NCI-H2171 (cell line): ENCODE measurements at regions not wholly inside any gene's neighbourhood (a gene's known extent, or its start where the extent isn't known, plus 50 kb on each side); places are given as distances from the start of the nearest gene placed in this dataset.
A peak's percentile ranks its signal among the peaks of the same experiment; 100 is the strongest.
"Not testable (repeated sequence)": the region's sequence is repeated elsewhere in the genome, so short reads cannot be mapped to it uniquely, and the experiment has no call there.

Experiments used
- DNase-seq: peaks from one replicate; lab custom pipeline; 2025; lab: John Stamatoyannopoulos, UW

- DNase-seq, result no peak
Observed at GRCh38 chr20:47406849-47407682, 50.6 kb upstream of the ZMYND8 start.

DNA sequence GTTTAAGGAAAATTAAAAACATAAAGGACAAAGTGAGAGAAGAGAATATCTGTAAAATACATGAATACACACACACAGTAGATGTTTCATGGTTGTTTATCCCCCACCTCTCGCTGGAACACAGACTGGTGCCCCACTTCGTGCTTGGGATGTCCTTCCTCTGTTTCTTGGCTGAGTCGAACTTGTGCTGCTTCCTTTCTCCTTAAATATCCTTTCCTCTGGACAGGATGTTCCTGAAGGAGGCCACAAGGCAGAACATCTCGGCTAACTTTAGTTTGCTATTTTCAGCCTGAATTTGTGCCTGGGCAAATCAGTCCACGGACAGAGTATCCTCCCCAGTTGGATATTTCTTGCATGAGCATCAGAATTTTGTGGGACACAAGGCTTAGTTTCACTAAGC, 54.7 kb upstream of the ZMYND8 start:
- no peak for DNase-seq

DNA sequence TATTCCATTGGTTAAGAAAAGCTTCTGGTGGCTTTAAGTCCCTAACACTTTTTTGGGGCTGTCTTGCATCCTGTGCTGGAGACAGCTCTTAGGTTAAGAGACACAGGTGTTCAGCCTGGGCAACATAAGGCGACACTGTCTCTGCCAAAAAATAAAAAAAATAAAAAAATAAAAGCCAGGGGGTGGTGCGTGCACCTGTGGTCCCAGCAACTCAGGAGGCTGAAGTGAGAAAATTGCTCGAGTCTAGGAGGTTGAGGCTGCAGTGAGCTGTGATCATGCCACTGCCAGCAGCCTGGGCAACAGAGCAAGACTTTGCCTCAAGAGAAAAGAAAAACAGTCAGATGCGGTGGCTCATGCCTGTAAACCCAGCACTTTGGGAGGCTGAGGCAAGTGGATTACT, 55.6 kb upstream of the ZMYND8 start:
- DNase-seq, result peak; percentile 79

DNA sequence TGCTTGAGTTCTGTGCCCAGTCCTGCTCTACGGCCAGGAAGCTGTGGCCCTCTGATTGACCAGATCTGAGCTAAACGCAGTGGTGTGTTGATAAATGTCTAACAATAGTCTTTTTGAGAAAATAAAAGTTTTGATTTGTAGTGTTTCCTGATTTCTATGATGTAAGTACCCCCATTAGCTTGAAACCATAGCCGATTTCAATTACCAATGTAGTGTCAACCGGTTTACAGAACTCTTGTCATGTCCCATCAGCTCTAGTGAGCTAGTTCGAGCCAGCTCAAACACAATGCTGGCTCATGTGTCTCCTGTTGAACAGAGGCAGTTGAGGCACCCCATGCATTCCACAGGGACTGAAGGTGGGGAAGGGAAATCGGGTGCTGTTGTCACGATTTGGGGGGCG, 56.7 kb upstream of the ZMYND8 start:
- DNase-seq, result no peak

- DNase-seq, result no peak
Observed at GRCh38 chr20:47417245-47418068, 61.0 kb upstream of the ZMYND8 start.

DNA sequence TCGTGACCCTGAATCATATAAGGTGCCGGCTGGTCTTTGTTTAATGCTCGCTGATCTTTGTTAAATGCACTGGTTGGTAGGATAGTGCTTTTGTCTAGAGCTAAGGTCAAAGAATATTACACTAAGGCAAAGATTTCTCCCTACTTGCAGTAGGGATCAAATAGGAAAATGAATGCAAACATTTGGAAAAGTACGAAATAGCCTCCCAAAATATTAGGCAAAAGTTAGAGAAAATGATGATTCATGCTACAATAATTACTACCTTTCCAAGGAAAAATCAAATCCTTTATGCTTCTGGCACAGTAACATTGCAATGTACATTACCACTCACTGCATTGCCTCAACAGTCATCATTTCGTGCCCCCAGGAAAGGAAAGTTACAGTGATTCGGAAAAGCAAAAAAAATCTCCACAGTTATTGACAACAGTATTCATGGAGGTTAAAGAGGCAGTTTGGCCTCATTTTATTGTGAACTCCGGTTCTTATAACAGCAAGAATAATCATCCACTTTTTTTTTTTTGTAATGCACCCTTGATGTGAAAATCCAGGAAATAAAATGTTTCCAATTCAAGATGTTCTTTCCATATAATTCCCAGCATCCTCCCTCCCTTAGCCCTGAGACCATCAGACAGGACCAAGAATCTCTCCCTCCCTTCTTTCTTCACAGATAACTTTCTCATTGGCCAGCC, 61.7 kb upstream of the ZMYND8 start:
- no peak for DNase-seq

- no peak for DNase-seq
Observed at GRCh38 chr20:47419953-47420514, 63.5 kb upstream of the ZMYND8 start.

GRCh38 chr20:47421076-47421475, 64.6 kb upstream of the ZMYND8 start:
- no peak for DNase-seq

DNA sequence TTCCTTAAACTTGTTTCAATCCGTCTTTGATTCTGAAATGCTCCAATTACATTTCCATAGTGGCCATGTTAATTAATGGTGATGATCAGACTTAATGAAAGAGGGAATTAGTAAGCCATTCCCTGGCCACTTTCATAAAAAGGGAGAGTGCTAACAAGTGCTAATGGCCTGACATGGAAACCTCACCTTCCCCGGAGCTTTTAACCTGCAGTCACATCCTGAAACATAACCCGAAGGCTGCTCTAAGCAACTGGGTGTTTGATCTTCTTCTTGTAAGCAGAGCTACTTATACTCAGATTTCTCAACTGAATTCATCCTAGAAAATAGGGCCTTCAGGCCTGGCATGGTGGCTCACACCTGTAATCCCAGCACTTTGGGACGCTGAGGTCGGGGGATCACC, 67.1 kb upstream of the ZMYND8 start:
- DNase-seq, result no peak

- no peak for DNase-seq
Observed at GRCh38 chr20:47427067-47427466, 70.6 kb upstream of the ZMYND8 start.

GRCh38 chr20:47427746-47428145, 71.2 kb upstream of the ZMYND8 start:
- DNase-seq, result no peak

GRCh38 chr20:47428164-47428563, 71.7 kb upstream of the ZMYND8 start:
- DNase-seq, result no peak

GRCh38 chr20:47428851-47429336, 72.4 kb upstream of the ZMYND8 start:
- DNase-seq, result no peak

- no peak for DNase-seq
Observed at GRCh38 chr20:47429409-47429808, 72.3 kb upstream of the NCOA3 start.

GRCh38 chr20:47430862-47431588, 70.7 kb upstream of the NCOA3 start:
- DNase-seq, result no peak

DNA sequence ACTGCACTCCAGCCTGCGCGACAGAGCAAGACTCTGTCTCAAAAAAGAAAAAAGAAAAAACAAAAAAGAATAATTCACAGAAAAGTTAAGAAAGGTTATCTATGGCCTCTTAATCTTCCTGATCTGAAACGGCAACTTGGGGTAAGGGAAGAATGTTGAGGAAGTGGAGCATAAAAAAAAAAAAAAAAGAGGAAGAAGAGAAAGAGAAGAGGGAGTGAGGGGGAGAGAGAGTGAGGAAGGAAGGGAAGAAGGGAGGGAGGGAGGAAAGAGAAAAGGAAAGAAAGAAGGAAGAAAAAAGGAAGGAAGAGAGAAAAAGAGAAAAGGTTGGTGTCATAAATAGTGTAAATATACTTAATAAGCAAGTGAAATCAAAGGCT, 68.9 kb upstream of the NCOA3 start:
- DNase-seq, result no peak

DNA sequence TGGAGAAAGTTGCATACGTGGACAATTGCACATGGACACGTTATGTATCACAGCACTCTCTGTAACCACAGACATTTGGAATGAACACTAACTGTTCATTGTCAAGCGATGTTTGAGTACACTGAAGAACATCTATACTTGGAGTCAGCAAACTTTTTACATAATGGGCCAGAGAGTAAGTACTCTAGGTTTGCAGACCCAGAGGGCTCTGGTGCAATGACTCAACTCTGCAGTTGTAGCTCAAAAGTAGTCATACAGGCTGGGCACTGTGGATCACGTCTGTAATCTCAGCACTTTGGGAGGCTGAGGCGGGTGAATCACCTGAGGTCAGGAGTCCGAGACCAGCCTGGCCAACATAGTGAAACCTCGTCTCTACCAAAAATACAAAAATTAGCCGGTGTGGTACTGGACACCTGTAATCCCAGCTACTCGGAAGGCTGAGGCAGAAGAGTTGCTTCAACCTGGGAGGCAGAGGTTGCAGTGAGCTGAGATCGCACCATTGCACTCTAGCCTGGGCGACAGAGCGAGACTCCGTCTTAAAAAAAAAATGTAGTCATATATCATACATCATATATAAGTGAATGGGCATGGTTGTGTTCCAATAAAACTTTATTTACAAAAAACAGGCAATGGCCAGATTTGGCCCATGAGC, 67.4 kb upstream of the NCOA3 start:
- DNase-seq, result not testable (repeated sequence)

DNA sequence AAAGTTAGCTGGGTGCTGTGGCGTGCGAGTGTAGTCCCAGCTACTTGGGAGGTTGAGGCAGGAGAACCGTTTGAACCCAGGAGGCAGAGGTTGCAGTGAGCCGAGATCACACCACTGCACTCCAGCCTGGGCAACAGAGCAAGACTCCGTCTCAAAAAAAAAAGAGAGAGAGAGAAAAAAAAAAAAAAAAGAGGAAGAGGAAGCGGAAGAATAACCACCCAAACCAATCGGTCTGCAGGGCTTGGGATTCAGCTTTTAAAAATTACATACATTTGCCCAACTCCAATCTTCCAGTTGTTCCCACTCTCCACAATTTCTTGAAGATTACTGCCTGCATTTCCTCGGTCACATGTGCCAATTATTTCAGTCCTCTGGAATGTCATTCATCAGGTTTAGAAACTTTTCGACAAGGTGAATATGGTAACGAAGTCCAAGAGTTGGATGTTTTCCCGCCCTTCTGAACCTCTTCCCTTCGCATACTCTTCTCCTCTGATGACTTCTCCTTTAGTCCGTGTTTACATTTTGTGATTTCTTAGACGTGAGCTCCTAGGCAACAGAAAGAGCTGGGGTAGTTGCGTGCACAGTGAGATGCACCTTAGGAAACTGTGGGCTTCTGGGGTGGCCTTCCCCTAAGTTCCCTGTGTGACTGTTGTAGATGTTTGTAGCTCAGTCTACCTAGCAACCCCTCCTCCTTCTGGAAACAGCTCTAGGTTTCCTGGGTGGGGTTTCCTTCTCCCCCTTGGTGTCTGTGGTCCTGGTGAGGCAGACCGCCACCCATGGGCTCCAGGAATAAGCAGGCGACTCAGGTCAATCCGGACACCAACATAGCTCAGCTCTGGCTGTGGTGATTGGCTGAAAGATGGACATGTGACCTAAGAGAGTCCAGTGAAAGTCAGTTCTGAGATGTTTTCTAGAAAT, 63.0 kb upstream of the NCOA3 start:
- no peak for DNase-seq

GRCh38 chr20:47440857-47441773, 60.6 kb upstream of the NCOA3 start:
- DNase-seq, result no peak
